Muscle of arm (tissue), 1 donor: ENCODE measurements at regions not wholly inside any gene's neighbourhood (a gene's known extent, or its start where the extent isn't known, plus 50 kb on each side); places are given as distances from the start of the nearest gene placed in this dataset.
A peak's percentile ranks its signal among the peaks of the same experiment; 100 is the strongest.

ENCODE experiments used
- DNase-seq: peaks from one replicate; pipeline ENCODE4 v3.0.0-alpha.2; 2013

DNA sequence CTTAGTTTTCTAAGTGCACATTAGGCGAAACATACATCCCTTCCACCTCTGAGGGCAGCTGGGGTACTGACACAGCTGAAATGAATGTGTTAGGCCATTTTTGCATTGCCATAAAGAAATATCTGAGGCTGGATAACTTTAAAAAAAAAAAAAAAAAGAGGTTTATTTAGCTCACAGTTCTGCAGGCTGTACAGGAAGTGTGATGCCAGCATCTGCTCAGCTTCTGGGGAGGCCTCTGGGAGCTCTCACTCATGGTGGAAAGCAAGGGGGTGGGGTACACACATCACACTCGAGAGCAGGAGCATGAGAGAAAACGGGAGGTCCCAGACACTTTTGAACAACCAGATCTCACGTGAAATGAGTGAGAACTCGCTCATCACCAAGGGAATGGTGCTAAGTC, 158.1 kb downstream of the PSMG1 start:
- no peak for DNase-seq

- no peak for DNase-seq
These were observed 158.7 kb downstream of the PSMG1 start for GRCh38 chr21:39024538-39024937.

- DNase-seq: peak; percentile 27
These were observed 160.2 kb downstream of the PSMG1 start for GRCh38 chr21:39022863-39023693.

DNA sequence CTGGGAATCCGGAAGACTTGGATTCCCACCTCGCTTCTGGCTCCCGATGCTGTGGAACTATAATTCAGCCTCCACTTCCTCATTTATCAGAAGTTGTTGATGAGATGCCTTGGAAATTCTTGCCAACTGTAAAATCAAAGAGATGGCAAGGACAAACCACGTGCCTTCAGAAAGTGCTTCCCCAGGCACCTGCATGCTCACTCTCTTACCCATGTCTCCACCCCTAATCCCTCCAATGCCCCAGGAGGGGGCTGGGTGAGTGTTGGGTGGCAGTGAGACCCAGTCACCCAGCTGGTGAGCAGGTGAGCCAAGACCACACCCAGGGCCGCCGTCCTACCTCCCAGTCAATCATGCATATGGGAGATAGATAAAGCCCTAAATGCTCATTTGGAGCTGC, 160.8 kb downstream of the PSMG1 start:
- DNase-seq: no peak

- no peak for DNase-seq
These were observed 161.2 kb downstream of the PSMG1 start for GRCh38 chr21:39022035-39022434.

- DNase-seq: no peak
These were observed 161.8 kb downstream of the PSMG1 start for GRCh38 chr21:39021478-39021832.

- DNase-seq: peak; percentile 28
These were observed 162.3 kb downstream of the PSMG1 start for GRCh38 chr21:39020751-39021477.

GRCh38 chr21:39018730-39019129, 164.5 kb downstream of the PSMG1 start:
- DNase-seq: no peak

DNA sequence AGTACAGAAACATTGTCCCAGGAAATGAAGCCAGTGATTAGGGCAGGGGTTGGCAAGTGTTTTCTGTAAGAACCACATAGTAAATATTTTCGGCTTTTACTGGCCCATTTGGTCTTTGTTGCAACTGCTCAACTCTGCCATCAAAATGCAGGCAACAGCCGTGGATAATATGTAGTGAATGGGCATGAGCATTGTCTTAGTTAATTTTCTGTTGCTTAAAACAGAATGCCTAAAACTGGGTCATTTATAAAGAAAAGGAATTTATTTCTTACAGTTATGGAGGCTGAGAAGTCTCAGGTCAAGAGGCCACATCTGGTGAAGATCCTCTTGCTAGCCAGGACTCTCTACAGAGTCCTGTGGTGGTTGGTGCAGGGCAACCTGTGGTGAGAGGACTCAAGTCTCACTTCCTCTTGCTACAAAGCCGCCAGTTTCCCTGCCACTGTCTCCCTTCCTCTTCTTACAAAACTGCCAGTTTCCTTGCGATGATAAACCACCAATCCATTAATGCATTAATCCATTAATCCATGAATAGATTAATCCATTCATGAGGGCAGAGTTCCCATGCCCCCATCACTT, 166.4 kb downstream of the PSMG1 start:
- no peak for DNase-seq

GRCh38 chr21:39014747-39015146, 168.5 kb downstream of the PSMG1 start:
- DNase-seq: no peak

DNA sequence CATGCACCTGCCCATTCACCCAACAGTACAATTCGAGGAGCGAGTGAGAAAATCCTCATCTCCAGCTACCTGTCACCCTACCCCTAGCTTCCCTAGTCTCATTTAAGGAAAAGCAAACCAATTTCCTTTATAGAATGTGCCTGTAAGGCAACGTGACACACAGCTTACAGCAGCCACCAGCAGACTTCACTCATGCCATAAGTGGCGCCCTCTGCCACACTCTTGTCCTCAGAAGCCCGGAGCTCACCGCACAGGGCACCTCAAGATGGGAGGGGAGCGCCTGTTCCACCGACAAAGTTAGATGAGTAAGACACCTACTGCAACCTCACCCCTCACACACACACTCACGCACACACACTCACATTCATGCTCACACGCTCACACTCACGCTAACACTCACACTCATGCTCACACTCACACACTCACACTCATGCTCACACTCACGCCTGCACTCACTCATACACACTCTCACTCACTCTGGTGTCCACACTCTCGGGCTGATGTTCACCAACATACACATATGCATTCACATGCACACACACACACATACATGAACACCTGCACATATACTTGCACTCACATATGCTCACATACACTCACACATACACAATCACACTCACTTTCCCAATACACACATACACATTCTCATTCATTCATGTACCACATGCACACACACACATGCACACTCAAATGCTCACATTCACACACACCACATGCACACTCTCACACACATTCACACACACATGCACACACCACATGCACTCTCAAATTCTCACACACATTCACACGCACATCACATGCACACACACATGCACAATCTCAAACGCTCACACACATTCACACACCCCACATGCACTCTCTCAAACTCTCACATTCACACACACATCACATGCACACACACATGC, 170.7 kb downstream of the PSMG1 start:
- DNase-seq: no peak

- DNase-seq: no peak
These were observed 171.3 kb downstream of the PSMG1 start for GRCh38 chr21:39011911-39012310.

DNA sequence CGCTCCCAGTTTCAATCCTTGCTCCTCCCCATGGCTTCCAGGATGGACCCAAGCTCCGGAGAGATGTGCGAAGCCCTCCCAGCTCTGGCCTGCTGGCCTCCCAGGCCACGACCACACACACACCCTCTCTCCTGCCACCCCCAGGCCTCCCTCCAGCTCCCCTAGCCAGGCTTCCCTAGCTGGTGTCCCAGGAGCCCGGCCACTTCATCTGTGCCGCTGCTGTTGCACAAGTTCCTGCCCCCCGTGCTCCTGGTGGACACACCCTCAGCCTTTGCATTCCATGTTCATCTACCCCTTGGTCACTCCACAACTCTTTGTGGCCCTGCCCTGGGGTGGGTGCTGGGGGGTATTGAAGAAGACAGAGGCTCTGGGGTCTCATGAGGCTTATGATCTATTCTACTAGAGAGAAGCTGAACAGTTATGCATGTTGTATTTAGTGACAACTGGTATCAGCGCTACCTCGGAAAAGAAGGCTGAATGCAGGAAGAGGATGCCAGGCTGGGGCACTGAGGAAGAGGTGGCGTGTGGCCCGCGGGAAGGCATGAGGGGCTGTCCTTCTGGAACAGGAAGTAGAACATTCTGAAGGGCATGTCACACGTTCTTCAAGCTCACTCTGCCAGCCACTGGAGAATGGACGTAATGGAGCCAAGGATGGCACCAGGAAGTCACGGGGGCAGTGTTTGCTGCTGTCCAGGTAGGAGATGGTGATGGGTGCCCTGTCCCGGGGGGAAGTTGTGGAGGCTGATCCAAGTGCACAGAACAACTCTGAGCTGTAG, 172.4 kb downstream of the PSMG1 start:
- DNase-seq: no peak

GRCh38 chr21:39009587-39010225, 173.5 kb downstream of the PSMG1 start:
- no peak for DNase-seq

DNA sequence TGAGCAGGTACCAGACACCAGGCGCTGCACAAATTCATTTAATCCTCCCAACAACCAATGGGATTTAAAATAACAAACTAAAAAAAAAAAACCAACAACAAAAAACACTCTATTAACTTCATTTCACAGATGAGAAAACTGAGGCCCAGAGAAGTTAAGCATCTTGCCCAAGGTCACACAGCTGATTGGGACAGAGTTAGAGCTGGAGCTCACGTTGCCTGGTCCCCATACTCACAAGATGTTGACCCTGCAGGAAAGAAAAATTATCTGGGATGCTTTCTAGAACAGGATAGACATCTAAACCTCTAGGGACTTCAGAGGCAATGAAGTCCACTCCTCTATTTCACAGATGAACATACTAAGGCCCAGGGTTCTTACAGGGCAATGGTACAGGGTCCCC, 175.3 kb downstream of the PSMG1 start:
- DNase-seq: no peak

DNA sequence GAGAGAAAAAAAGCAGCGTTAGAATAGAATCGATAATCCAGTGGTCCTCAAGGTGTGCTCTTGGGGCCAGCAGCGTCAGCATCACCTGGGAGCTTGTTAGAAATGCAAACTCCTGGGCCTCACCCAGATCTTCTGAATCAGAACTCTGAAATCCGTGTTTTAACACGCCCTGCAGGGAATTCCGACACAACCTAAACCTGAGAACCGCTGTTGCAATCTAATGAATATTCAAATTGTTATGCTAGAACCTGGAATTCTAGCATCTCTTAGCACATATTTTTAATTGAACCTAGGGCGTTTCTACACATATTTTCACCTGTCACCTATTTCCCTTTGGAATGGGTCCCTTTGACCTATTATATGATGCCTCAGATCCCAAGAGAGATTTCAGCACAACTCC, 175.7 kb downstream of the PSMG1 start:
- no peak for DNase-seq

DNA sequence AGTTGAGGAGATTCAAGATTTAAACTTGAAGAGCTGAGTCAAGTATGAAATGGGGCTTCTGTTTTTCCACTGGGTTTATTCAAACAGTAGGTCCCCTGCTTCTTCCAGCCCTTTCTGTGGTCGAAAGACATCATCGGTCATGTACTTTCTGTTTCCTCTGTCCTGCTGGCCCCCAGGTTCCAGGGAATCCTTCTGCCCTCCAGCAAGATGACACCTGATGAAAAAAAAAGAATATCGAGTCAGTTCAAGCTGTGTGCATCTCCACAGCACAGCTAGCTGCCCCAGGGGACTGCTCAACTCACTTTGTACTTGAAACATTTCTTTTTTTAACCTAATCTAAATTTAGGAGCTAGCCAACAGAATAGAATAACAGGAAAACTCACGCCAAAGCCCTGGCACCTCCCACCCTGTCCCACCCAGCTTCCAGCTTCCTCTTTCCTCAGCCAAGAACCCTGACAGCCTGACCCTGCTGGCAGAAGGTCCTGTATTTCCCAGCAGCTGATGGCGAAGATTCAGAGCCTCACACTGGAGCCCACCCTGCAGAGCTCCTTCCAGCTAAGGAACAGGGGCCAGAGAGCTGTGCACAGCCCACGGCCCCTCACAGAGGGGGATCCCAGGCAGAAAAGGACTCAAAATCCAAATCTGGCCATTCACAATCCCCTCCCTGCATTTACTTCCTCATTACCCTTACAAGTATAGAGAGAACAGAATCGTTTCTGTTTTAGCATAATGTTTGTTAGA, 176.5 kb downstream of the PSMG1 start:
- no peak for DNase-seq

- DNase-seq: no peak
These were observed 177.8 kb downstream of the PSMG1 start for GRCh38 chr21:39005502-39005787.

DNA sequence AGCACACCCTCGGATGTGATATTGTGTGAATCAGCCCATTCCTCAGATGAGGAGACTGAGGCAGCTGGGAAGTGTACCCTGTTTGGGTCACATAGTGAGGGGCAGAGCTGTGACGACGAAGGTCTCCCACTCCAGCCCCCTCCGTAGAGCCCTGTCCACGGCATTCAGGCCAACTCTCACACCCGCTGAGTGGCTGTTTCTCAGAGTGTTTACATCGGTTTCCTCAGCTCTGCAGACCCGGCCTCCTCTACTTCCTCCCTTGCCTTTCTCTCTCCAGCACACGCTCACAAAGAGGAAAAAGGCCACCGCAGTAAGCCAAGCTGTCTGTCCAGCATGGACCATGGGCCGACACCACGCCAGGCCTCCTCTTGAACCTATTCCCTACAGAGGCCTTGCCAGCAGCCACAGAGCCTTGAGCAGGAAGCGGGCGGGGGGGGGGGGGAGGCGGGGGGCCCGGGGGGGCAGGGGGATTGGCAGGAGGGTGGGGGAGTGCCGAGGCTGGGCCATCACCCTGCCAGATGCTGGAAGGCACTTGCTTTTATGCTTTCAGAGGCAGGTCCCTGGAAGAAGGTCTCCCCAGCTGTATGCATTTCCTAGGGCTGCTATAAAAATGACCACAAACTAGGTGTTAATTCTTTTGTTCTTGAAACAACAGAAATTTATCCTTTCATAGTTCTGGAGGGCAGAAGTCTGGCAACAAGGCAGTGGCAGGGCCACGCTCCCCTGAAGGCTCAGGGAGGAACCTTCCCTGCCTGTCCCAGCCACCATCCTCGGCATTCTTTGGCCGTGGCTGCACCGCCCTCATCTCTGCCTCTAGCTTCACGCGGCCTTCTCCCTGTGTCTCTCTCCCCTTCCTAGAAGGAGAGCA, 178.4 kb downstream of the PSMG1 start:
- DNase-seq: no peak
